ENCODE measurements at regions not wholly inside any gene's neighbourhood (a gene's known extent, or its start where the extent isn't known, plus 50 kb on each side); places are given as distances from the start of the nearest gene placed in this dataset.

GRCh38 chr16:8110572-8111514 lies 479.5 kb downstream of the TMEM114 start:
- TF ChIP-seq ZFX (IDR thresholded peaks at IDR 0.05) = no peak
- TF ChIP-seq, protein P1, sequence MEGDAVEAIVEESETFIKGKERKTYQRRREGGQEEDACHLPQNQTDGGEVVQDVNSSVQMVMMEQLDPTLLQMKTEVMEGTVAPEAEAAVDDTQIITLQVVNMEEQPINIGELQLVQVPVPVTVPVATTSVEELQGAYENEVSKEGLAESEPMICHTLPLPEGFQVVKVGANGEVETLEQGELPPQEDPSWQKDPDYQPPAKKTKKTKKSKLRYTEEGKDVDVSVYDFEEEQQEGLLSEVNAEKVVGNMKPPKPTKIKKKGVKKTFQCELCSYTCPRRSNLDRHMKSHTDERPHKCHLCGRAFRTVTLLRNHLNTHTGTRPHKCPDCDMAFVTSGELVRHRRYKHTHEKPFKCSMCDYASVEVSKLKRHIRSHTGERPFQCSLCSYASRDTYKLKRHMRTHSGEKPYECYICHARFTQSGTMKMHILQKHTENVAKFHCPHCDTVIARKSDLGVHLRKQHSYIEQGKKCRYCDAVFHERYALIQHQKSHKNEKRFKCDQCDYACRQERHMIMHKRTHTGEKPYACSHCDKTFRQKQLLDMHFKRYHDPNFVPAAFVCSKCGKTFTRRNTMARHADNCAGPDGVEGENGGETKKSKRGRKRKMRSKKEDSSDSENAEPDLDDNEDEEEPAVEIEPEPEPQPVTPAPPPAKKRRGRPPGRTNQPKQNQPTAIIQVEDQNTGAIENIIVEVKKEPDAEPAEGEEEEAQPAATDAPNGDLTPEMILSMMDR (conservative IDR thresholded peaks at IDR 0.05) = no peak

GRCh38 chr16:8109510-8110369 lies 480.6 kb downstream of the TMEM114 start:
- TF ChIP-seq, protein P1 (conservative IDR thresholded peaks at IDR 0.05) = no peak
- no peak for TF ChIP-seq ZFX (IDR thresholded peaks at IDR 0.05)
- H3K27ac ChIP-seq = no peak overlapping the region

More at GRCh38 chr16:8110572-8111514, 479.5 kb downstream of the TMEM114 start:
- H3K27ac ChIP-seq = no peak overlapping the region; the same call in 1 of the 2 replicates

DNA sequence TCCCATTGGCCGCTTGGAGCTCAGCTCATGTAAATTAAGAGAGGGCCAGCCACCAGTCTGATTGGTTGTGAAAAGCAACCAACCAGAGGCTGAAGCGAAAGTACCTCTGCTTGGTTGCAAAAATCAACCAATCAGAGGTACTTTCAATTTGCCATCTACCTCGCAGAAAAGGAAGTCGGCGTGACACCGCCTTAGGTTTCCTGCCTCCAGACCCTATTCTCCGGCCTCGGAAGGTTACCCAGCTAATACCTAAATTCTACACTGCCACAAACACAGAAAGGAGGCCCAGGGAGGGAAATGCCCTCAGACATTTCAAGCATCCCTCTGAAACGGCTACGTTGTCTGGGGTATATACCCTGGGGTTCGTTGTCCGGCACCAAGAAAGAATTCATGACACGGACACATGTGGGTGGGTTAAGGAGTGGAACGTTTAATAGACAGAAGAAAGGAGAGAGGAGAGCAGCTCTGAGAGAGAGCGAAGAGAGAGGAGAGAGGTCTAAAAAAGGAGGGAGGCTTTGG lies 481.3 kb downstream of the TMEM114 start:
- TF ChIP-seq, protein P1 (conservative IDR thresholded peaks at IDR 0.05) = no peak
- no peak for TF ChIP-seq ZFX (IDR thresholded peaks at IDR 0.05)
- no peak overlapping the region for H3K27ac ChIP-seq

DNA sequence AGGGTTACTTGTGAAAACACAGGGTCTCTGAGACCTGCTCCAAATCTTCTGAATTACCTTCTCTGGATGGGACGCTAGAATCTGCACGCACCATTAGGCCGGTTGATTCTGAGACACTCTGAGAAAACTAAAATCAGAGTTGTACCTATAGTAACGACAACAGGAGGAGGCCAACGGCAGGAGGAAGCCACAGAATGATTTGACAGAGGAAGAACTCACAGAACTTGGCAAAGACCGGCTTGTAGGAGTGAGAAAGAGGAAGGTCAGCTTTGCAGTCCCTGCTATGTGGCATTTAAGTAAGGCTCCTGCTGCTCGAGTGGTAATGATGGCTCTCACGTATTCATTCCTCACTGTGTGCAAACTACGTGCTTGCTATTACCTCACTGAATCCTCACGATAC lies 483.0 kb downstream of the TMEM114 start:
- TF ChIP-seq, protein P1 (conservative IDR thresholded peaks at IDR 0.05) = no peak
- TF ChIP-seq ZFX (IDR thresholded peaks at IDR 0.05) = no peak
- H3K27ac ChIP-seq = no peak overlapping the region

DNA sequence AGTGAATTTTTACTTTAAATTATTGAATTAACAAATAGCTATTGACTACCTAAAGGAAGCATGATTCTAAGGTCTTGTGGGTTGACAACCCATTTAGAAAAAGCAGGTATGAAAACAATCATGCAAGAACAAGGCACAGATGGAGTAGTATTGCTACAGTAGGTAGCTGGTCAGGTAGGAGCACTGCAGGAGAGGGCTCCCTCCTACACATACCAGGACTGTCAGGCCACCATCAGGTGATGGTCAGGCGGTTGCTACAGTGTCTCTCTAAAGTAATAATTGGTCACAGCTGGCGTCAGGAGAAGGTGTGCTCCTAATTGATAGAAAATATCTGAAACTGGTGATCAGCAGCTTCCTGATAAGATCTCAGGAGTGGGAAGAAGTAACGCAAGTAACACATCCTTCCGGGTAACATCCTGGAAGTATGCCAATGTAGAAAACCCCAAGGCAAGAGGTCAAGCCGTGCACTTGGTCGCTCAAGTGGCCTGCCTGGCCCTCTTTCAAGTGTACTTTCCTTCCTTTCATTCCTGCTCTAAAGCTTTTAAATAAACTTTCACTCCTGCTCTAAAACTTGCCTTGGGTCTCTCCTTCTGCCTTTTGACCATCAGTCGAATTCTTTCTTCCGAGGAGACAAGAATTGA lies 486.5 kb downstream of the TMEM114 start:
- H3K27ac ChIP-seq = no peak overlapping the region
- no peak for TF ChIP-seq ZFX (IDR thresholded peaks at IDR 0.05)
- TF ChIP-seq, protein P1 (conservative IDR thresholded peaks at IDR 0.05) = no peak

DNA sequence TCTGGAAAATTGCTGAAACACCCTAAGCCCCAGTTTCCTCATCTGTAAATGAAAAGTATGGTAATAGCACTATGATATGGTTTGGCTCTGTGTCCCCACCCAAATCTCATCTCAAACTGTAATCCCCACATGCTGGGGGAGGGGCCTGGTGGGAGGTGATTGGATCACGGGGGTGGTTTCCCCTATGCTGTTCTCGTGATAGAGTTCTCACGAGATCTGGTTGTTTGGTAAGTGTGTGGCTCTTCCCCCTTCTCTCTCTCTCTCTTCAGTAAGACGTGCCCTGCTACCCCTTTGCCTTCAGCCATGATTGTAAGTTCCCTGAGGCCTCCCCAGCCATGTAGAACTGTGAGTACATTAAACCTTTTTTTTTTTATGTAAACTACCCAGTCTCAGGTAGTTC lies 490.7 kb downstream of the TMEM114 start:
- H3K27ac ChIP-seq = no peak overlapping the region
- TF ChIP-seq, protein P1 (conservative IDR thresholded peaks at IDR 0.05) = no peak
- TF ChIP-seq ZFX (IDR thresholded peaks at IDR 0.05) = no peak

Measured in C4-2B (cell line).